ENCODE measurements at regions not wholly inside any gene's neighbourhood (a gene's known extent, or its start where the extent isn't known, plus 50 kb on each side); places are given as distances from the start of the nearest gene placed in this dataset.

DNA sequence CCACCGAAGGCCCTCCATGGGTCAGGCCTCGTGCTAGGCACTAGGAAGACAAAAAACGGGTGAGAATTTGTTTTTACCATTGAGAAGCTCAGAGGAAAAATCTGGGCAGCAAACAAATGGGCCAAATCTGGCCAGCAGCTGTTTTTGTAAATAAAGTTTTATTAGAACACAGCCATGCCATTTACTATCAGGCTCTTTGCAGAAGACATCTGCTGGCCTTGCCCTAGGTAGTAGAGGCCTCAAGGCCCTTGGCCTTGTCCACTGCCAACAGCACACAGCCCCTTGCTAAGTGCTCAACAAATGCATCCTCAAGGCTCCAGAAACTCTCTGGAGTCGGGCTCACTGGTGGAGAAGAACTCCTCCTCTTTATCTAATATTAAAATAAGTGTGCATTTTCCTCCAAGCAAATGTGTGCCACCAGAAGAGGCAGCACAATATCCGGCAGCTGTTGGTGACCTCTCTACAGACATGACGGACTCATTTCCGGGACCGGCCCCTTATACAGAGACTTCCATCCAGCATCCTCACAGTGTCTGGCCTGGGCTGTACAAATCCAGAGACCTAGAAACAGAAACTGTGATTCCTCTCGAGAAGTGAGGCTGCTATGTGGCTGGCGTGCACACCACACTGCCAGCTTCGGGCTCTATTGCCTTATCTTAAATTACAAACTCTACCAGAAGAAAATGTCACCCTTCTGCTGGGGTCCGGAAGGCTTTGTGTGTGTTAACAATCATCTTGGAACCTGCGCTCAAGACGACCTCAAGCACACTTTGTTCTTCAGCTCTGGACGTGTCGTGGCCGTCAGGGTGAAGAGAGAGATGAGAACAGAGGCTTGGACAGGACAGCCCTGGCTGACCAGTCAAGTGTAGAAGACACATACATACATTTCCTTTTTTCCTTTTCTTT lies 203.9 kb downstream of the TOMM20 start:
- H3K9me3 Mint-ChIP-seq (ENCODE audit: unreplicated experiment): no peaks in the 10 kb centered on the region
- H3K27ac Mint-ChIP-seq (ENCODE audit: low read depth, unreplicated experiment): peak overlapping the region; percentile 9
- H3K4me3 Mint-ChIP-seq (ENCODE audit: unreplicated experiment): no peak overlapping the region
- H3K4me1 Mint-ChIP-seq (ENCODE audit: insufficient read depth, unreplicated experiment): peaks cover 20% of the 10 kb centered on the region
- no peaks in the 10 kb centered on the region for H3K36me3 Mint-ChIP-seq (ENCODE audit: insufficient read depth, unreplicated experiment)
- TF ChIP-seq, protein P1, sequence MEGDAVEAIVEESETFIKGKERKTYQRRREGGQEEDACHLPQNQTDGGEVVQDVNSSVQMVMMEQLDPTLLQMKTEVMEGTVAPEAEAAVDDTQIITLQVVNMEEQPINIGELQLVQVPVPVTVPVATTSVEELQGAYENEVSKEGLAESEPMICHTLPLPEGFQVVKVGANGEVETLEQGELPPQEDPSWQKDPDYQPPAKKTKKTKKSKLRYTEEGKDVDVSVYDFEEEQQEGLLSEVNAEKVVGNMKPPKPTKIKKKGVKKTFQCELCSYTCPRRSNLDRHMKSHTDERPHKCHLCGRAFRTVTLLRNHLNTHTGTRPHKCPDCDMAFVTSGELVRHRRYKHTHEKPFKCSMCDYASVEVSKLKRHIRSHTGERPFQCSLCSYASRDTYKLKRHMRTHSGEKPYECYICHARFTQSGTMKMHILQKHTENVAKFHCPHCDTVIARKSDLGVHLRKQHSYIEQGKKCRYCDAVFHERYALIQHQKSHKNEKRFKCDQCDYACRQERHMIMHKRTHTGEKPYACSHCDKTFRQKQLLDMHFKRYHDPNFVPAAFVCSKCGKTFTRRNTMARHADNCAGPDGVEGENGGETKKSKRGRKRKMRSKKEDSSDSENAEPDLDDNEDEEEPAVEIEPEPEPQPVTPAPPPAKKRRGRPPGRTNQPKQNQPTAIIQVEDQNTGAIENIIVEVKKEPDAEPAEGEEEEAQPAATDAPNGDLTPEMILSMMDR (IDR thresholded peaks at IDR 0.05; ENCODE audit: unreplicated experiment): no peak
- ChIA-PET POLR2A (interaction anchor here (0.9 to 2.7 kb wide), 17 partner anchors 10 to 426 kb away, joined by 3 to 23 read pairs (median 7); partner anchors contain the start of gene IRF2BP2), CTCF (interaction anchor here (0.5 to 1.2 kb wide), 4 partner anchors 11 to 478 kb away, joined by 3 to 4 read pairs (median 4); no protein-coding TSS in a partner anchor)
- intact Hi-C loops (cut with micrococcal nuclease): loop anchor here (1.0 to 5.0 kb wide), 4 partner anchors 58 to 311 kb away; no protein-coding TSS in a partner anchor
- DNase-seq (ENCODE audit: unreplicated experiment): no peak
- BruUV-seq (replicated peaks): no TSS peak
- H3K27me3 Mint-ChIP-seq (ENCODE audit: insufficient read depth, unreplicated experiment): no peaks in the 10 kb centered on the region

DNA sequence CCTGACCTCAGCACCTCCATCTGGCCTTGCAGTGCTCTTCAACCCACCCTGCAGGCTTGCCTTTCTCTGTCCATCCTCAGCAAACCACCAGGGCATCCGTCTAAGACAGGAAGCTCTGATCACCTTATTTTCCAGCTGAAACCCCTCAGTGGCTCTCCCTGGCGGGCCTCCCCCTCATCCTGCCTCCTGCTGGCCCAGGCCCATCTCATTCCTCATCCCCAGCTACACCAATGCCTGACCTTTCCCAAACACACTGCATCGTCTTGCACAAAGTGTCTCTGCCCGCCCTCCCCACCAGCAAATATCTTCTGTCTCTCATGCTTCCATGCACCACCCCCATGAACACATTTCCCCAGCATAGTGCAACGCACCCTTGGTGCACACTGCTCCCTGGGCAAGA lies 205.0 kb downstream of the TOMM20 start:
- POLR2A ChIA-PET: no interaction called here
- intact Hi-C loops (cut with micrococcal nuclease): loop anchor here (2.0 kb wide), 1 partner anchor 199 kb away; no protein-coding TSS in a partner anchor
- BruUV-seq (replicated peaks): no TSS peak

DNA sequence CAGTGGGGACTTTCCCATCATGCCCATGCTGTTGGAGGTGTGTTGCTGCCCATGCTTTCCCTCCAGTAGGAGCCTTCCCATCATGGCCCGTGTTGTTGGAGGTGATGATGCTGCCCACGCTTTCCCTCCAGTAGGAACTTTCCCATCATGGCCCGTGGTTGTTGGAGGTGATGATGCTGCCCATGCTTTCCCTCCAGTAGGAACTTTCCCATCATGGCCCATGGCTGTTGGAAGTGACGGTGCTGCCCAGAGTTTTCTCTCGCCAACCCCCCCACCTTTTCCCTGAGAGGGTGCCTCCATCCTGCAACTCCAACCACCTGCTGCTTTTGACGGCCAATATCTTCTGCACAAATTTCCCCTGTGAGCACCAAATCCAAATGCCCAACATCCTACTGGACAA lies 205.7 kb downstream of the TOMM20 start:
- Mint-ChIP-seq H3K27me3 (ENCODE audit: insufficient read depth, unreplicated experiment) (no peaks in the 10 kb centered on the region), H3K27ac (ENCODE audit: low read depth, unreplicated experiment) (no peak overlapping the region), H3K36me3 (ENCODE audit: insufficient read depth, unreplicated experiment) (no peaks in the 10 kb centered on the region), H3K4me1 (ENCODE audit: insufficient read depth, unreplicated experiment) (peaks cover 20% of the 10 kb centered on the region), H3K9me3 (ENCODE audit: unreplicated experiment) (no peaks in the 10 kb centered on the region), H3K4me3 (ENCODE audit: unreplicated experiment) (no peak overlapping the region)
- ChIA-PET CTCF (no interaction called here), POLR2A (no interaction called here)
- BruUV-seq (replicated peaks): no TSS peak
- DNase-seq (ENCODE audit: unreplicated experiment): no peak
- TF ChIP-seq, protein P1 (IDR thresholded peaks at IDR 0.05; ENCODE audit: unreplicated experiment): no peak
- intact Hi-C loops (cut with micrococcal nuclease): no loop called here

More for the DNA sequence above, 205.0 kb downstream of the TOMM20 start:
- Mint-ChIP-seq H3K27me3 (ENCODE audit: insufficient read depth, unreplicated experiment) (no peaks in the 10 kb centered on the region), H3K4me1 (ENCODE audit: insufficient read depth, unreplicated experiment) (peaks cover 20% of the 10 kb centered on the region), H3K36me3 (ENCODE audit: insufficient read depth, unreplicated experiment) (no peaks in the 10 kb centered on the region), H3K4me3 (ENCODE audit: unreplicated experiment) (no peak overlapping the region), H3K9me3 (ENCODE audit: unreplicated experiment) (no peaks in the 10 kb centered on the region), H3K27ac (ENCODE audit: low read depth, unreplicated experiment) (peak overlapping the region; percentile 9)
- TF ChIP-seq, protein P1 (IDR thresholded peaks at IDR 0.05; ENCODE audit: unreplicated experiment): no peak
- no peak for DNase-seq (ENCODE audit: unreplicated experiment)
- CTCF ChIA-PET: no interaction called here

DNA sequence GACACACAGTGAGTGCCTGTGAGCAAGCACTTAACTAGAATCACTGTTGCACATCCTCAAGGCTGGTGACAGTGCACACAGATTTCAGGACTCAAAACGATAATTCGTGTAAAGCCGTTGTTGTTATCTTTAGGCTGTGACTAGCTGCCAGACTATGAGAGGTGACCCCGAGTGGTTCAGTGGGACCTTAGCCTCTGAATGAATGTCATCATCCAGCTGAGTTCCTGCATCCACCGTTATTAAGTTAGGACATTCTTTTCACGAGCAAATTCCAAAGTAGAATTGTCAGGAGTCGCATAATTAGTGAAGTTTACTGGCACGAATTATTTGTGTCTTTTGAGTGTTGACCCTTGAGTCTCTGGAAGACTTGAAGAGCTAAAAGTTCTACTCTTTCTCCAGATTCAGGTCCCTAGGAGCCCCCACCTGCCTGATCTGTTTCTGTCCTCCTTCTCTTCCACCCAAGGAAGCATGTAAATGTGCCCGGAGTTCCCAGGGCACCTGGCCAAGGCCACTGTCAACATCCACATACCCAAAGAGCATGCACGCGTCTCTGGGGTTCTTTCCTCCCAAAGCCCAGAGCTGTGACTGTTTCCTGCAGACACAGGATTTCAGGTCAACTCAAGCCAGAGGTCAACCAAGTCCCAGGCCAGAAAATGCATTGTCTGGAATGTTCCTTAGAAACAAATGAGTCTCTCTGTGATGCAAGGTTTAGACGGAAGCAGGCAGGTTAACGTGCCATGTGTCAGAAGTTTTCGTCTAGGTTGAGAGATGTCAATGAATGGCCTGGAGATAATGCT lies 207.2 kb downstream of the TOMM20 start:
- Mint-ChIP-seq H3K27me3 (ENCODE audit: insufficient read depth, unreplicated experiment) (no peaks in the 10 kb centered on the region), H3K9me3 (ENCODE audit: unreplicated experiment) (no peaks in the 10 kb centered on the region), H3K36me3 (ENCODE audit: insufficient read depth, unreplicated experiment) (no peaks in the 10 kb centered on the region), H3K4me1 (ENCODE audit: insufficient read depth, unreplicated experiment) (peaks cover 10% of the 10 kb centered on the region), H3K4me3 (ENCODE audit: unreplicated experiment) (no peak overlapping the region), H3K27ac (ENCODE audit: low read depth, unreplicated experiment) (no peak overlapping the region)
- no TSS peak for BruUV-seq (replicated peaks)
- TF ChIP-seq, protein P1 (IDR thresholded peaks at IDR 0.05; ENCODE audit: unreplicated experiment): no peak
- CTCF ChIA-PET: no interaction called here
- DNase-seq (ENCODE audit: unreplicated experiment): no peak
- intact Hi-C loops (cut with micrococcal nuclease): no loop called here
- POLR2A ChIA-PET: interaction anchor here (1.0 kb wide), 1 partner anchor 10 kb away, joined by 3 read pairs; no protein-coding TSS in a partner anchor
